ENCODE measurements at regions not wholly inside any gene's neighbourhood (a gene's known extent, or its start where the extent isn't known, plus 50 kb on each side); places are given as distances from the start of the nearest gene placed in this dataset.

GRCh38 chr10:130809181-130809580 lies 502.3 kb downstream of the TCERG1L start:
- no peak for DNase-seq

DNA sequence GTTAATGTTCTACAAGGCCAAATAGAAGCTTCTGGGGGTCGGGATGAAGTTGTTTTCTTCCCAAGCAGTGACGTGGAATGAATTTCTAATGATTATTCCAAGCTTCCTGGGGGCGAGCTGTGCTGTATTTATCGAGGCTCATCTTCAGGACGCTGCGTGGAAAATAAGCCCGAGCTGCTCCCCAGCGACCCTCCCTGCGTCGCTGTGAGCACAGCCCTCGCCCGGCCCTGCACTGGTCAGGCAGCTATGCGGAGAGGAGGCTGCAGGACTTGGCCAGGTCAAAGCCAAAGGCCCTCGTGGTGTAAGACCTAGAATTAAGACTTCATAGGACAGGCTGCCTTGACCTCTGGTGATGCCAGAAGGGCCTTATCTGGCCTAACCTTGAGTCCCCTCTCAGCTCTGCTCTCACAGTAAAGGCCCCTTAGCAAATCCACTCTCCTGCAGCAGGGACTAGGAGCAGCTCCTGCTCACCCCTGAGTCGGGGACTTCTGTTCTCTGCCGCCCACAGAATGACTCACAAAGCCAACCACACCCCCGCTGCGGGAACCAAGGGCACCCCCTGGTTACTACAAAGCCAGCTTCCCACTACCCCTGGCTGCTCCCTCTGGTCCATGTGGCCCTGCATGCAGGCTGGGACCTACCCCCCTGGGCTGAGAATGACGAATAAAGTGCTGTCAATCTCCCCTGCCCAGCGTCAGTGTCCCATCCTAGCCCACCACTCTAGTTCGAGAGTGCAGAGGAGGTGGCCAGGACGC lies 501.6 kb downstream of the TCERG1L start:
- DNase-seq, result no peak

- no peak for DNase-seq
Measured at GRCh38 chr10:130810856-130811255, 500.7 kb downstream of the TCERG1L start.

DNA sequence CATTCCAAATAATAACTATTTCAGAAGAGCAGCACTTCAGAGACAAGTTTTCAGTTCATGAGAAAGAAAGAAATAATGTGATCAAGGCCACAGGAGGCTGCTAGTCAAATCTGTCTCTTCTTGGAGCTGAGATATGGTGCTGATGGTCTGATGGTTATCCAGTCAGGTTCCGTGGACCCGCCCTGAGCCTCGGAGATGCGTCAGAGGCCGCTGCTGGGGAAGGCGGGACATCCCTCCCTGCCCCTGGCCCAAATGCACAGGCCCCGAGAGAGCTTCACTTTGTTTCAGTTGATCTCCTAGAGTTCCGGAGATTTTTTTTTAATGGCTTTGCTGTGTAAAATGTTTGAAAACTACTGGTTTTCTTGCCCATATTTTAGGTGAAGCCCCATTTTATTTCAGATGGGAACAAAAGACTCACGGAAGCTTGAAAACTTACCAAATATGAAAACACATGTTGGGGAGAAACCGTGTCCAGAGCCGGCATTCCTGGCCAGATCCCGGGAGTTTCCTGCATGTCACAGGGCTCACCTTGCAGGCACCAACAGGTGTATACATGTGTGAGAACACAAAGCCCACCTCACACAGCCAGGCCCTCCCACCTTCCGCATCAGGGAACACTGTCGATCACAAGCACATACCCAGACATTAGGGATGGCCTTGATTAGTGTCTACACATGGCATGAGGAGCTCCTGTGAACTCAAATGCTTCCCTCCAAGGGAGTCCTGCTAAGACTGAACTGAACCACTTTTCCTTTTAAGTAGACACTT lies 499.0 kb downstream of the TCERG1L start:
- DNase-seq, result no peak

- no peak for DNase-seq
Measured at GRCh38 chr10:130814610-130815009, 496.9 kb downstream of the TCERG1L start.

DNA sequence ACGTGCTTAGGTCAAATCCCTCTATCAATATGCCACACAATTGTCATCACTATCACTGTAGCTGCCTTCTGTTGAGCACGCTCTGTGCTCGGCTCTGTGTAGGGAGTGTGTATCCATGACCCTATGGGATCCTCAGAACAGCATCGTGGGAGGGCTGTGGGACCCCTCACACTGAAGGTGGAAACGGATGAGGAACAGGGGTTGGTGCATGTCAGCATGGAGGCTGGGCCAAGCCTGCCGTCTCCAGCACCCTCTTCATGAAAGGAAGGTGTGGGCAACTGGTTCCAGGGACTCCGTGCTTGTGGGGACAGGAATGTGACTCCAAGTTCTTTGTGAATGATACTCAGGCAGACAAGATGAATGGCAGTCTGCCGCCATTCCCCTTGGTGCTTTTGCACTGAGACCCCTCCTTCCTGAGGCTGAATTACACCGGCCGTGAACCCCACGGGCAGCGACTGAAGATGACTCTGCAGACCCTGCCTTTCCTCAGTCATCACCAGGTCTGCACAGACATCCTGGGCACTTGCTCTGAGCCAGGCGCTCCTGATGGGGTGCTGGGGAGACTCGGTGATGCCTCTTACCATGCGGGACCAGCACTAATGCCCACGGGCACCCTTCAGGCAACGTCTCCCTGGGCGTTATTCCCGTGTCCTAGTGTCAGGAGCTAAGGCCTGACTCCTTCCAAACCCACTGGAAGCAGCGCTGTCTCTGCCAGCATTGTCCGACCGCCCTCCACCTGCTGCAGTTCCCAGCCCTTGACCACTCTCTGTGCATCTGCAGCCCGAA lies 495.2 kb downstream of the TCERG1L start:
- no peak for DNase-seq

GRCh38 chr10:130817046-130817624 lies 494.4 kb downstream of the TCERG1L start:
- no peak for DNase-seq

GRCh38 chr10:130817674-130818073 lies 493.8 kb downstream of the TCERG1L start:
- DNase-seq, result no peak

DNA sequence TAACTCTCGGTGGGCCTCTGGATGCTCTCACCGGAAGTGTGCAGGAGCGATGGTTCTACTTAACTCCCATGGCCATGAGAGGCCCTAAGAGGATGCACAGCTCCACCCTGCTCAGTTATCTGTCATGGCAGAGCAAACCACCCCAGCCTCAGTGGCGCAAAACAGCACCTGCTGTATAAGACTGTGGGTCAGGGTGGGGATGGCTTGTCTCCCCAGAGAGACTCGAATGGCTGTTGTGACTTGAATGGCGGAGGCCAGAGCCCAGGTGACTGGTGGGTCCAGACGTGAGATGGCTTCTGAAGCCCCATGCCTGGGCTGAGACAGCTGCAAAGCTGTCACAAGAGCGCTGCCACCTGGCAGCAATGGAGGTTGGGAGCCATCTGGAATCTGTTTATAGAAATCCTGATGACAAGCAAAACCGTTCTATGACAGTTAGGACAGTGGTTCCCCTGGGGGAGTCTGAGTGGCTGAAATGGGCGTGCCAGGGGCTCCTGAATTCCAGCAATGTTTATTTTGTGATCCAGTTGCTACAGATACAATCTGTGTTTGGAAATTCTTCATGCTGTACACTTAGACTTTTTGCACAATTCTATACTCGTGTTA lies 490.5 kb downstream of the TCERG1L start:
- no peak for DNase-seq

DNA sequence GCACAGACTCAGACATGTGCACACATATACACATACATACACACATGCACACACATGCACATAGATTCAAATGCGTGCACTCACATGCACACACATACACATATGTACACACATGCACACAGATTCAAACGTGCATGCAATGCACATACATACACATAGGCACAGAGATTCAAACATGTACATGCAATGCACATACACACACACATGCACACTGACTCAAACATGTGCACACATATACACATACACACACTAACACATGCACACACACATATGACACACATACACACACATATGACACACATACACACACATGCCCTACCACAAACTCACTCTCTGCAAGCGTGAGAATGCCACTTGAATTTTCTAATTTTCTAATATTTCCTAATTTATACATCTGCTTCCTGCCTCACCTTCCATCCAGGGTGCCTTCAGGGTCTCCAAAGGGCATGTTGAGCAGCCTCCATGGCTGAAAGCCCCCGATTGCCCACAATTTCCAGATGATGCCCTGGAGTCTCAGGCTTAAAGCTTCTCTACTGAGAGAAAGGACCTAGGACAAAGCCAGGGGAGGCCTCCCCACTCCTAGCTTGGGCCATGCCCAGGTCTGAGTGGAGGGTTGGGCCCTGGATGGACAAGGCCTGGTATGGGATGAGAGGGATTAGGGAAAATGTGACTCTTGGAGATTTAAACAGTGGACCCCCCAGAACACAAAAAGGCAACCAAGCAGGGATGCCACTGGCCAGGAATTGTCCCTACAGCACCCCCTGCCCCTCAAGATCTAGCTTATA lies 487.1 kb downstream of the TCERG1L start:
- DNase-seq, result no peak

- no peak for DNase-seq
Measured at GRCh38 chr10:130833596-130833995, 477.9 kb downstream of the TCERG1L start.

GRCh38 chr10:130834170-130834569 lies 477.4 kb downstream of the TCERG1L start:
- no peak for DNase-seq

DNA sequence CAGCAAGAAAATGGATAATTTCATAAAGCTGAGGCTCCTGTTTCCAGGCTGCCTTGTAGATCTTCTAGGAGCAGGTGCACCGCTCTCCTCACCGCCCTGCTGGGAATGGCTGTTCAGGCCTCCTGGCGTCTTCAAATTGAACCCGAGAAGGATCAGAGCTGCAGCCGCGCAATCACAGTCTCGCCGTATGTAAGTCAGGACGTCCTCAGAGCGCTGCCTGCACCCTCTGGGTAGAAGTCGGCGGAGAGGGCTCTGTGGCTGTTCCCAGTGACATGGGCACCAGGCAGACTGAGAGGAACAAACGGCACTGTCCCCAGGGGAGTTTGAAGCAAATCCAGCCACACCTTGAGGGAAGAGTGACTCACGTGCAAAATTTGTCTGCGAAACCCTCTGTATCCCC lies 476.9 kb downstream of the TCERG1L start:
- DNase-seq, result no peak

- DNase-seq, result no peak
Measured at GRCh38 chr10:130835068-130835467, 476.5 kb downstream of the TCERG1L start.

GRCh38 chr10:130836344-130836743 lies 475.2 kb downstream of the TCERG1L start:
- DNase-seq, result no peak

- DNase-seq, result no peak
Measured at GRCh38 chr10:130843051-130843653, 468.4 kb downstream of the TCERG1L start.

- DNase-seq, result no peak
Measured at GRCh38 chr10:130844310-130844709, 467.2 kb downstream of the TCERG1L start.

- DNase-seq, result no peak
Measured at GRCh38 chr10:130847170-130847569, 464.4 kb downstream of the TCERG1L start.

GRCh38 chr10:130848855-130849254 lies 462.7 kb downstream of the TCERG1L start:
- DNase-seq, result no peak

DNA sequence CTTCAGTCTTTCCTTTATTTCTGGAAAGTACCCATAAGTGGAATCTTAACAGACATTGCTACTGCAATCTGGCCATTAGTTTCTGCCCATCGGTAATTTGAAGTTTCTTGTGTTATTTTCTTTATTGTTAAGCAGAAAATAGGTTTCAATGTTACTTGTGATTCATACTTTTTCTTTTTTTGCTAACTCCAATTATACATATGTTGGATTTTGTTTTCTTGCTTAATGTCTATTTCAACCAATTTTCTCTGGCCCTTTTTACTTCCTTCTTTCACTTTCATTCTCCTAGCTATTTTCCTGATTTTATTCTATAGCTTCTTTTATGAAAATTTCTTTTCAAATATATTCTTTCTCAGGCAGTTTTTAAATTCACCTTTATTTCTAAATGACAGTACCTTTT lies 457.4 kb downstream of the TCERG1L start:
- DNase-seq, result no peak

DNA sequence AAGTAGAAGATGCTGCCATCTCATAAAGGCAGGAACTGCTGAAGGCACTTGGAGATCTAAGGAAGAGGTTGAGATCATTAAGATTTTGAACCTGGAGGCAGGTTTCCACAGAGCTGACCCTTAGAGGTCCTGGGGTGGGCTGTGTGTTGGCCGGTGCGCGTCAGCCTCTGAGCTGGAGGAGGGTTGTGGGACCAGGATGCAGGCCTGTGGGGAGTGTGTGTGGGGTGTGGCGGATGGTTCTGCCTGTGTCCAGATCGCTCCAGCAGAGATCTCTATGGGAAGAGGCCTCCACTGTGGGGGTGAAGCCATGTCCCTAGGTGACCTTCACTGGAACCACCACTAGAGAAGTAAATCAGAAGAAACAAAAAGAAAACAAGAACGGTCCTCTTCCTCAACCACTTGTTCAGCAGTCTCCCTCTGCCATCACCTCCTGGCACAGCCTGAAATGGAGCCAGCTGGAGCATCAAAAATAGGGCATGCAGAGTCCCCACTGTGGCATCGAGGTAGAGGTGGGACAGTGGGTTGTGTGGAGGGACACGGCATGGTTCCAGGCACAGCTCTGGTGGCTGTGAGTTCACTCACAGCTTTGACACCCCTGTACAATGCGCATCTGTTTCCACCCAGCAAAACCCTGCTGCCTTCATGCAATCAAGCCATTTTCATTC lies 453.8 kb downstream of the TCERG1L start:
- DNase-seq, result no peak

All from hippocampal formation (tissue), 2 donors.